GM13977 (cell line): ENCODE measurements at regions not wholly inside any gene's neighbourhood (a gene's known extent, or its start where the extent isn't known, plus 50 kb on each side); places are given as distances from the start of the nearest gene placed in this dataset.

Experiments
- DNase-seq: peaks from one replicate; pipeline ENCODE4 v3.0.0; 2012; ENCODE audit warnings: low spot score
- in situ Hi-C: fragments of 300-500 bp; cut with MboI; formaldehyde crosslinking; loops from one replicate; pipeline ENCODE4 v1.12.0; 2022; ENCODE audit warnings: low sequenced_read_pairs, low pct_unique_long_range_greater_than_20kb, mixed read lengths, inconsistent platforms; ENCODE audit not compliant: unreplicated experiment
- TF ChIP-seq, protein P1 (sequence below): IDR thresholded peaks from 2 replicates; pipeline ENCODE4 v1.5.1; 2012; ENCODE audit warnings: mild to moderate bottlenecking, control low read depth; ENCODE audit not compliant: insufficient read depth; ENCODE audit errors: extremely low read depth, missing control alignments

DNA sequence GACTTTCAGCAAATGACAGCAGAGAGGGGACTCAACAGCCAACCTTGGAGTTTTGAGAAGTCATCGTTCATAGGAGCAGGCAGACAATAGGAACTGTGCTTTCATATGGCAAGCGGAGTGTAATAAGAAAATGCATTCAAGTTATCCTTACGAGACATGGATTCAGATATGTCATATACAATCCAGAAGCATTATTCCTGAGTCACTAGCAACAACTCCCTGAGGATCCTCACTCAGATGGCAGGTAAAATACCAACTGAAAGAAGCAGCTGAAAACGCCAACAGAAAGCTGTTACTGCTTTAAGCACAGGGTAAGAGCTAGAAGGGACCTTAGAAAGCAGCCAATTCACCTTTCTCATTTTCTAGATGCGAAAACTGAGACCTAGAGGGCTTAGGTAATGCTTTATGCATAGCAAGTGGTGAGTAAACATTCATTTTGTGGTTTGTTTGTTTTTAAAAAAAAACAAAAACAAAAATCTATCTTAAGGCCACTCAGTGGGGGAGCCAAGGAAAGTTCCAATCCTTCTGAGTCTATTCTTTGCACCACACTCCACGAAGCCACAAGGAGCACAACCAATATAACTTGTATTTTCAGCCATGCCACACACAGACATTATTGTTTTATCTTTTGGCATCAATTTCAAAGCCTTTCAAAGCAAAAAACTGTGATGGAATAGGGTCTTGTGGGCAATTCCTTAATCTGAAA, 89.1 kb upstream of the RIOK3 start:
- TF ChIP-seq, protein P1, sequence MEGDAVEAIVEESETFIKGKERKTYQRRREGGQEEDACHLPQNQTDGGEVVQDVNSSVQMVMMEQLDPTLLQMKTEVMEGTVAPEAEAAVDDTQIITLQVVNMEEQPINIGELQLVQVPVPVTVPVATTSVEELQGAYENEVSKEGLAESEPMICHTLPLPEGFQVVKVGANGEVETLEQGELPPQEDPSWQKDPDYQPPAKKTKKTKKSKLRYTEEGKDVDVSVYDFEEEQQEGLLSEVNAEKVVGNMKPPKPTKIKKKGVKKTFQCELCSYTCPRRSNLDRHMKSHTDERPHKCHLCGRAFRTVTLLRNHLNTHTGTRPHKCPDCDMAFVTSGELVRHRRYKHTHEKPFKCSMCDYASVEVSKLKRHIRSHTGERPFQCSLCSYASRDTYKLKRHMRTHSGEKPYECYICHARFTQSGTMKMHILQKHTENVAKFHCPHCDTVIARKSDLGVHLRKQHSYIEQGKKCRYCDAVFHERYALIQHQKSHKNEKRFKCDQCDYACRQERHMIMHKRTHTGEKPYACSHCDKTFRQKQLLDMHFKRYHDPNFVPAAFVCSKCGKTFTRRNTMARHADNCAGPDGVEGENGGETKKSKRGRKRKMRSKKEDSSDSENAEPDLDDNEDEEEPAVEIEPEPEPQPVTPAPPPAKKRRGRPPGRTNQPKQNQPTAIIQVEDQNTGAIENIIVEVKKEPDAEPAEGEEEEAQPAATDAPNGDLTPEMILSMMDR, result no peak
- in situ Hi-C loops, result no loop called here
- DNase-seq, result no peak

DNA sequence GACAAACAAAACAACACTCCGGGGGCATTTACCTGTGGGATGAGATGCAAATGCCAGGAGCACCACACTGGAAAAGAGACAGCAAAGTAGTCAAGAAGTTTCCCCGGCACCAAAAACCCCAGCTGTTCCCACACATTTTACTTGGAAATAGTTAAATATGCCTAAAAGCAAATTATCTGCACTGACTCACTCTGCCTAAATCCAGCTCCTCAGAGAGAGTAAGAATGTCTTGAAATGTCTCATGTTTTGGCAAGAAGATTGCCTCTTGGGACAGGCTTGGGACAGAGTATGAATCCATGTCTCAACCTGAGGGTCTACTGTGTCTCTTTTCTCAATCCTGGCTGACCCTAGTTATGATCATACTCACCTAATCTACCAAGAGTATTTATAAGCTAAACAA, 87.5 kb upstream of the RIOK3 start:
- in situ Hi-C loops, result no loop called here
- TF ChIP-seq, protein P1, result no peak
- no peak for DNase-seq

DNA sequence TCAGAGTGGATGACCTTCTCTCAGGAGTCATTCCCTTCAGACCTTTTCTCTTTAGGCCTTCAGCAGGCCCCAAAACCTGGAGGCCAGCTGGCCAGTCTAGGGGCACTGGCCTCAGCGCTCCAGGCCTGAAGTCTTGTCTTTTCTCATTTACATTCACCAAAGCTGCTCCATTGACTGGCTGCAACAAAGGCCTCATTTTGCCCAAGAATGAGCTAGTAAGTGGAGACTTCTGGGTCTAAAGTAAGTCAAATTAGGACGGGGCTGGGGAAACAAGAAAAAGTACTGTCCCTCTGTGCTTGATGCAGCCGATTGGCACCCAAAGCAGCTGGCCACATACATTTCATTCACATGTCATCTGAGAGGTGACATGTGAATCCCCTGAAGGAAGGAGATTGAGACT, 83.8 kb upstream of the RIOK3 start:
- no peak for DNase-seq
- in situ Hi-C loops, result no loop called here
- TF ChIP-seq, protein P1, result no peak

DNA sequence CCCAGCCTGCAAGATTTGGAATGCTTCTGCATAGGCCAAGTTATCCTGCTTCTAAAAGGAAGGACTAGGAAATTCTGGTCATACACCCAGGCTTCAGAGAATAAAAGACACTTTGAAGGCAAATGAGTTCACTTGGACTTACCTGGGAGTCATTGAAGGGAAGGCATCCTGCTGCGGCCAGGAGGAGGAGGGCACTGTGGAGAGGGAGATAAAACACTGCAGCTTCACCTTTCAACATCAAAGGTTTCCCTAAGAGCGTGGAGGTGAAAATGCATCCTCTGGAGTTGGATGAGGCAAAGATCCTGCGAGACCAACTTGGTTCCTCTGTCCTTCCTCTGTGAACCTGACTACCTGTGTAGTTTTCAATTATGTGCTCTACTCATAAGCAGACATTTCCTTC, 79.5 kb upstream of the RIOK3 start:
- TF ChIP-seq, protein P1, result no peak
- in situ Hi-C loops, result no loop called here
- no peak for DNase-seq

DNA sequence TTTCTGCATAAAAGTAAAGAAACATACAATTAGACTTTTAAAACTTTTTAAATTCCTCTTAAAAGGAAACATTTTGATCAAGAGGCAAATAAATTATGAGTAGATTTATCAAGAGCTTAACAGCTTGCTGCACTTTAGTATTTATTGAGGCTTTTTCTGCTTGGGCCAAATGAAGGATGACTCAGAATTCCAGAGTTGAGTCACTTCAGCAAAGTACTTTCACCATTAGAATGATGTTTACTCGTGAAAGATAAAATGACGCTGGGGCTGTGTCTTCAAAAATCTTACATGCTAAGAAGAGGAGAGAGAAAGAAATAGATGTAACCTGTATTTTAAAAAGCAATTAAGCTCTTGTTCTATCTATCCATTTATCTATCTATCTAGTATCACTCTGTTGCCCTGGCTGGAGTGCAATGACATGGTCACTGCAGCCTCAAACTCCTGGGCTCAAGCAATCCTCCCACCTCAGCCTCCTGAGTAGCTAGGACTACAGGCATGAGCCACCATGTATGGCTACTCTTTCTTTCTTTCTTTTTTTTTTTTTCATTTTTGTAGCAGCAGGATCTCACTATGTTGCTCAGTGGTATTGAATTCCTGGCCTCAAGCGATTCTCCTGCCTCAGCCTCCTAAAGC, 75.3 kb upstream of the RIOK3 start:
- TF ChIP-seq, protein P1, result no peak
- DNase-seq, result peak; percentile 65
- in situ Hi-C loops, result no loop called here

DNA sequence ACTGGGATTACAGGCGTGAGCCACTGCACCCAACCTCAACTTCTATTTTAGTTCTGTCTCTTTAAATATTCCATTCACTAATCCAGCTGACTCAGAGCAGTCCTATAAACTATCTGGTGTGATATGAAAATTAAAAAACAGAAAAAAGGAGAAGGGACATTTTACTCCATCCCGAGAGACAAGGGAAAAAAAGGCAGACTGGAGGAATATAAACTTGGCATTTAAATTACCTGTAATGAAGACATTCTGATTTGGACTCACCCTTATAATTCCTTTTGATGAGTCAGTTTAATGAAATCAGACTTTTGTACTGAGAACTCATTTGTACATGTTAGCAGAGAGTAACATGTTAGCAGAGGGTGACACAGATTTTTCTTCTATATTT, 74.8 kb upstream of the RIOK3 start:
- TF ChIP-seq, protein P1, result no peak
- in situ Hi-C loops, result no loop called here
- no peak for DNase-seq
